ENCODE measurements at regions not wholly inside any gene's neighbourhood (a gene's known extent, or its start where the extent isn't known, plus 50 kb on each side); places are given as distances from the start of the nearest gene placed in this dataset.

DNA sequence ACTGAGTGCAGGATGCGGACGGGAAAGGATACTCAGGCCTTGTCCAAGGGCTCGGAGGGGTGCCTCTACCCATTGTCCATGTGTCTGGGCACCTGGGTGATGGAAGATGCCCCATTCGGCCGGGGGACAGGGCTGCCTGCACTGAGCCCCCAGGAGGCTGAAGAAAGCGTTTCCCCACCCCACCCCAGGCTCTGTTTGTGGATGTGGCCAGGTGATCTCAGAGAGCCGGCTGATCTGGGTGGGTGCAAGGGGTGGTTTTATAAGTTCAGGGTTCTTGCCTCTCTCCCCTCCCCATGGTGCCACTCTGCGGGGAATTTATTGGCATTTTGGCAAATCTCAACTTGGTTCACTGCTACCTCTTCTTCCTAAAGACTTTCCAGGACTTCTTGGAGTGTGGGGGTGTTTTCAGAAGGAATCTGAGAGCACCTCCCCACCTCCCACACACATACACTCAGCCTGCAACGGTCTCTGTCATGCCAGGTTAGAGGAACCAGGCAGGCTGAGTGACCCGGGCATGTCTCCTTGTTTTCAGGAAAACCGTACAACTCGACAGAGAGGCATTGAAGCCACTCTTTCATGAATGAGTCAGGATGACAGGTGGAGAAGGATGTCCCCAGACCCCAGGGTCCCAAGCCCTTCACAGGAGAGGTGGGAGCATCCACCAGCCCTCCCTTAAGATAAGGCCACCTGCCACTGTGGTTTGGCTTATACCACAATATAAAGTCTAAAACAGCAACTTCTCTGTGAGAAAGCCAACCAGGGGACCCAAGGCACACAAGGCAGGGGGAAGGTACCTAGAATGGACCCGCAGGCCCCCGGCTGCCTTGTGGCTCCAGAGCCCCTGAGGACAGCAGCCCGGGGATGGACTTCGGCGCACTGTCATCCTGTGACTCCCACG lies 174.9 kb downstream of the ETS2 start:
- no peak for DNase-seq

DNA sequence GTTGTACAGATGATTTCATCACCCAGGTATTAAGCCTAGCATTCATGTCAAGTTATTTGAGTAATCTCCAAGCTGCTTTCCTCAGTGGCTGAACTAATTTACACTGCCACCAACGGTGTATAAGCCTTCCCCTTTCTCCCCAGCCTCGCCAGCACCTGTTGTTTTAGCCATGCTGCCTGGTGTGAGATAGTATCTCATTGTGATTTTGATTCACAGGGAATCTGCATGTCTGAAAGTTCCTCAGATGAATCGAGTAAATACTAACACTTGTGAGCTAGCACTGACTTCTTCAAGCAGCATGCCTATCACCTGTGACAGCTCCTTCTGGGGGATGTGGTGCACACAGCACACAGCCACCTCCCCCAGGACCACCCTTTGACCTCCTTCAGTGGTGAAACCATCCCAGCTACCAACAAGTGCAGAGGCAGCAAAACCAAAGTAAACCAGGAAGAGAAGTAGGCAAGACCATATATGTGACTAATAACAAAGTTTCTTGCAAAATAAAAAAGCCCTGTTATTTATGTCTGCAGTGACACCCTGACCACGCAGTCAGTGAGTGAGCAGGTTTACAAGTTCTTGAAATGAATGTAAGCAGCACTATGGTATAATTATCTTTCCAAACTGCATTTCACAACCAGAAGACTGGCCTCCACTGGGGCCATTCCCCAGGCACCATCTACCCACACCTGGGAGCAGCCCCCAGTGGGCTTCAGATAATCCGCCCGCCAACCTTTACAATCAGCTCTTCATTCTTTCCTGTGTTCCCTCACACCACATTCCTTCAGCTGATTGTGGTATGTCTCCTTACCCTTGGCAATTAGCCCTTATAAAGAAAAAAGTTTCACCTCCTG lies 173.8 kb downstream of the ETS2 start:
- no peak for DNase-seq

- no peak for DNase-seq
These were observed 171.2 kb downstream of the ETS2 start for GRCh38 chr21:38976900-38977299.

GRCh38 chr21:38973552-38973951 lies 167.8 kb downstream of the ETS2 start:
- no peak for DNase-seq

GRCh38 chr21:38972078-38972477 lies 166.3 kb downstream of the ETS2 start:
- no peak for DNase-seq

GRCh38 chr21:38970765-38971164 lies 165.0 kb downstream of the ETS2 start:
- DNase-seq: no peak

GRCh38 chr21:38968887-38969543 lies 163.3 kb downstream of the ETS2 start:
- DNase-seq: no peak

DNA sequence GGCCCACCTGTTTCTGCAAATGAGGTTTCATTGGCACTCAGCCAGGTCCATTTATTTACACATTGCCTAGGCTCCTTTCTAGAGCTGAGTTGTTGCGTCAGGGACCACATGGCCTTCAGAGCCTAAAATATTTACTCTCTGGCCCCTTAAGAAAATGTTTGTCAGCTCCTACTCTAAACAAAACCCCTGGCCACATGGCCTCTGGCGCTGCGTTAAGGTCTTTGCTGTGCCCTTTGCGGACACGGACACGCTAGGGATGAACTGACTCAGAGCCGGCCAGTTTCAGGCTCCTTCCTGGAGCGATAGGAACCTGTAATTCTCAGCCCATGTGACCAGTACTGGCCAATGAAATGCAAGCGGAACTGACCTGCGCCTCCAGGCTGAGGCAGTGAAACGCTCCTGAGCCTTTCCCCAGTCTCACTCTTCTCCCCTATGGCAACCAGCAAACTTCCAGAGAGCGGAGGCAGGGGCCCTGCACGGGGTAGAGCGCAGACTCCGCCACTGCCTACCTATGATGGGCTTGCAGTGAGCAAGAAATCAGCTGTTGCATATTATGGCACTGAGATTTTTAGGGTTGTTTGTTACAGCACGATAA lies 160.3 kb downstream of the ETS2 start:
- DNase-seq: peak; percentile 99

DNA sequence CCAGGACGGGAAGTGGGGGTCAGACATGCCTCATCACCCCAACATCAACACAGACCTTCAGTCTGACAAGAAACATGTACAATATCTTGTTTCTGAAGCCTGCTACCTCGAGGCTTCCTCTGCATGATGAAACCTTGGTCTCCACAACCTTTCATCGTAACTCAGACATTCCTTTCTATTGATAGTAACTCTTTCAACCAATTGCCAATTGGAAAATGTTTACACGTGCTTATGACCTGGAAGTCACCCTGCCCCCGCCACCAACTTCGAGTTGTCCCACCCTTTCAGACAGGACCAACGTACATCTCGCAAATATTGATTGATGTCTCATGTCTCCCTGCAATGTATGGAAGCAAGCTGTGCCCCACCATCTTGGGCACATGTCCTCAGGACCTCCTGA lies 159.5 kb downstream of the ETS2 start:
- no peak for DNase-seq

GRCh38 chr21:38963006-38963405 lies 157.3 kb downstream of the ETS2 start:
- no peak for DNase-seq

GRCh38 chr21:38960251-38960650 lies 154.5 kb downstream of the ETS2 start:
- DNase-seq: no peak

DNA sequence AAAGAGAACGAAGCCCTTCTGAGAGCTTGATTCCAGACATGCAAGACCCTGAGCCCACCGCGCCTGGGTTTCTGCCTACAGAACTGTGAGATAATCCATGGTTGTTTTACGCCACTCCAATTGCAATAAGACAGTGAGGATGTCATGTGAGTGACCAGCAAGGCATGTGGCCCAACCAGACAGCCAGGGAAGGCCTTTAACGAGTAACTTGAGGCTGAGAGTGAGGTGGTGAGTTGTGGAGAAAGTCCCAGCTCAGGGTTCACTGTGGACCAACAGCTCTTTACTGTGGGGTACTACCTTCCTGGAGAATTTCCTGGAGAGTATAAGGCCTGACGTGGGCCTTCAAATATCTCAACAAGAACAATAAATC lies 153.9 kb downstream of the ETS2 start:
- no peak for DNase-seq

GRCh38 chr21:38958940-38959691 lies 153.4 kb downstream of the ETS2 start:
- no peak for DNase-seq

DNA sequence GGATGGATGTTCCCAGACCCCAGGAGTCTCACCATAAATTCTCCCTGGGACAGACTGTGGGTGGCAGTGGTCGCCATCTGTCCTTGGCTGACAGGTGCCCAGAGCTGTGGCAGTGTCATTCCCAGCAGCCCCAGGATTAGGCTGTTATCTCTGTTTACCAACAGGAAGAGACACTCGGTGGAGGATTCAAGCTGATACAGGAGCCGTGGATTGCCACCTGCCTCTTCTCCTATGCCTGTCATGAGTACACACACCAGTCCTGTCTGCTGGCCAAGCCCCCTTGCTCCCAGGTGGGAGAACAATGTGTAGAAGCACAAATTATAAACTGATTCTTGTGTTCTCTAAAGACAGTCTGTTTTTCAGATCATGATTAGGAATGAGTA lies 152.6 kb downstream of the ETS2 start:
- no peak for DNase-seq

- no peak for DNase-seq
These were observed 152.0 kb downstream of the ETS2 start for GRCh38 chr21:38957575-38958322.

DNA sequence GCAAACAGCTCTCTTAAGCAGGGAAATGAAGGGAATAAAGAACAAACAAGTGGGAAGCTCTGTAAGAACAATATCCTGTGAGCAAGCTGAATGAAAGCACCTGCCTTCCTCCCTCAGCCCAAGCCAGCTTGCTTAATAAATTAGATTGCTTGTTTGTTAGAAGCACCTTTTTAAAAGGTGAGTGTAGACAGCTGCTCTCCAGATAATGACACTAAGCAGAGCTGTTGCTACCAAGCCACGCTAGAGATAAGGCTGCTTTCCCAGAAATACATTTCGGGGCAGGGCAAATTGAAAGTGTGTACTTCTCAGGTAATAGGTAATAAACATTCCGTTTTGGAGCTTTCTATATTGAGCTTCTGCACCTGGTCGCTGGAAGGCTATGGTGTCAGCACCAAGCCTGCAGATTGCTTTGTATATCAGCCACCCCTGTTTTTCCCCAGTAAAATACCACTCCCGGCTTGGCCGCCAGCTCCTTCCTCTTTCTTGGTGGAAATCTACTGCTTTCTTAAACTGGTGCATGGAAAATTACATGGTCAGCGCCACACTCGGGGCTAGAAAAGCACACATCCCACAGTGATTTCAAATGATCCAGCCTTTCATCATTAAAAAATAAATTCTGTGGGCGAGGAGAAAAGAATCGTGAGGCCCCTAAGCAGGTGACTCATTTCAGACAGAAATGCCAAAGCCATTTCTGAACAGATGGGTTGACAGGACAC lies 151.3 kb downstream of the ETS2 start:
- DNase-seq: peak; percentile 98

GRCh38 chr21:38956521-38956855 lies 150.8 kb downstream of the ETS2 start:
- no peak for DNase-seq

DNA sequence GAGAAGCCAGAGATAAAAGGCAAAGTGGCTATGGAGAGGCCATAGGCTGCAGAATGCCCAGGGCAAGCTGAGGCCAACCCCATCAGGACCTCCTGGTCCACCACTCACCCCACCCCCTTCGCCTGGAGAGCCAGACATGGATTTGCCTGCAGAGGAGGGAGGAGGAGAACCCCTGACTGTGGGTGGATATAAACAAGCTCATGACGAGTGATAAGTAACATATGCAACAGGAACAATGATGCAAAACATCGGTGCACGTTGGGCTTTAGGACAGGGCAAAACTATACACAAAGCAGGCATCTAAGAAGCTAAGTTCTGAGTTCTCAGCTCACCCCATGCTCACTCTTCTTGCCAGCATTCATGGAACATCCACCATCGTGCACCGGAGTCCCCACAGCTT lies 150.3 kb downstream of the ETS2 start:
- DNase-seq: no peak

- DNase-seq: no peak
These were observed 149.8 kb downstream of the ETS2 start for GRCh38 chr21:38955495-38955894.

DNA sequence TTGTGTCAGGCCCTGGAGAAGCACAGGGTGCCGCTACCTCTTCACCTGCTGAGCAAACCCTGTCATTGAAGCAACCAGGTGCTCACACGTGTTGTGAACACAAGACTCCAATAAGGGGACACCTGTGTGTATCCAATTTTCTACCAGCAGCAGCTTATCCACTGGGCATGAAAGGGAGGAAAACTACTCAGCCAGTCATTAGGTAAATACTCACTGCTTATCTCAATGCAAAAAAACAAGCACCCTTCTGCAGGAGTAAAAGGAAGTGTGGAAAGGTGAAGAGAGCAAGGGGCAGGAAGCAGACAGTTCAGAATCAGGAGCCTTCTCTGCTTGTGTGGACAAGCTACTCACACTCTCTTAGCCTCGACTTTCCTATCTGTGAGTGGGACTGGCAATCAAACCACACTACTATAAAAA lies 148.9 kb downstream of the ETS2 start:
- peak; percentile 96 for DNase-seq

DNA sequence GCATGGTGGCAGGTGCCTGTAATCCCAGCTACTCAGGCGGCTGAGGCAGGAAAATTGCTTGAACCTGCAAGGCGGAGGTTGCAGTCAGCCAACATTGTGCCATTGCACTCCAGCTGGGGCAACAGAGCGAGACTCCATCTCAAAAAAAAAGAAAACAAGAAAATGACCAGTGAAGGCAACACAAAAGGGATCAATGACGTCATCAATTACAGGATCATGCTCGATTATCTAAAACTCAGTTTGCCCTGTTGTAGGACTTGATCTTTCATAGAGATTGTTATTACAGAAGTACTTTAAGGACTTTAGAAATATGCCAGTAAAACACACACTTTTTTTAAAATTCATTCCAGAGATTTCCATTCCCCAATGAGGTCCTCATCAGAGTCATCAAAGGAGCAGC lies 147.8 kb downstream of the ETS2 start:
- no peak for DNase-seq

All from NCI-H510A treated with DMSO at 0.1 percent for 48 hours (cell line).